ENCODE measurements at regions not wholly inside any gene's neighbourhood (a gene's known extent, or its start where the extent isn't known, plus 50 kb on each side); places are given as distances from the start of the nearest gene placed in this dataset.

- DNase-seq (no peak), ATAC-seq (no peak)
- in situ Hi-C loops (cut with MboI; ENCODE audit: low sequenced_read_pairs in 4 of 4) (no loop called here), intact Hi-C loops (cut with DNase I; ENCODE audit: low total_unique reads) (no loop called here)
- H3K36me3 ChIP-seq = no peaks in the 10 kb centered on the region
- no peaks in the 10 kb centered on the region for H3K9me3 ChIP-seq
- no peak for TF ChIP-seq POLR2A (IDR thresholded peaks at IDR 0.05)
- no peak for TF ChIP-seq CTCF (IDR thresholded peaks at IDR 0.05 in 4 of 5, conservative IDR thresholded peaks at IDR 0.05 in 1 of 5)
- H3K4me3 ChIP-seq = no peak overlapping the region
- no peak overlapping the region for H3K27ac ChIP-seq
- no peaks in the 10 kb centered on the region for H3K4me1 ChIP-seq
- H3K27me3 ChIP-seq = no peaks in the 10 kb centered on the region
These were observed 102.5 kb upstream of the ZNF536 start for GRCh38 chr19:30269638-30270037.

- Histone ChIP-seq H3K4me3 (no peak overlapping the region), H3K27ac (no peak overlapping the region), H3K27me3 (no peaks in the 10 kb centered on the region), H3K4me1 (no peaks in the 10 kb centered on the region), H3K9me3 (no peaks in the 10 kb centered on the region), H3K36me3 (no peaks in the 10 kb centered on the region)
- ATAC-seq = no peak
- TF ChIP-seq POLR2A (IDR thresholded peaks at IDR 0.05) (no peak), CTCF (IDR thresholded peaks at IDR 0.05 in 4 of 5, conservative IDR thresholded peaks at IDR 0.05 in 1 of 5) (no peak)
- no peak for DNase-seq
- in situ Hi-C loops (cut with MboI; ENCODE audit: low sequenced_read_pairs in 4 of 4) = no loop called here
- intact Hi-C loops (cut with DNase I; ENCODE audit: low total_unique reads) = no loop called here
These were observed 100.4 kb upstream of the ZNF536 start for GRCh38 chr19:30271816-30272215.

GRCh38 chr19:30272554-30272953 is 99.6 kb upstream of the ZNF536 start:
- intact Hi-C loops (cut with DNase I; ENCODE audit: low total_unique reads) (no loop called here), in situ Hi-C loops (cut with MboI; ENCODE audit: low sequenced_read_pairs in 4 of 4) (no loop called here)
- DNase-seq (no peak), ATAC-seq (no peak)
- no peak overlapping the region for H3K27ac ChIP-seq
- no peaks in the 10 kb centered on the region for H3K27me3 ChIP-seq
- no peaks in the 10 kb centered on the region for H3K9me3 ChIP-seq
- H3K36me3 ChIP-seq = no peaks in the 10 kb centered on the region
- TF ChIP-seq CTCF (IDR thresholded peaks at IDR 0.05 in 4 of 5, conservative IDR thresholded peaks at IDR 0.05 in 1 of 5) = no peak
- no peak for TF ChIP-seq POLR2A (IDR thresholded peaks at IDR 0.05)
- no peak overlapping the region for H3K4me3 ChIP-seq
- H3K4me1 ChIP-seq = no peaks in the 10 kb centered on the region

- H3K27me3 ChIP-seq = no peaks in the 10 kb centered on the region
- no peak for TF ChIP-seq POLR2A (IDR thresholded peaks at IDR 0.05)
- no peak for TF ChIP-seq CTCF (IDR thresholded peaks at IDR 0.05 in 4 of 5, conservative IDR thresholded peaks at IDR 0.05 in 1 of 5)
- no peaks in the 10 kb centered on the region for H3K9me3 ChIP-seq
- no peak for ATAC-seq
- no peak overlapping the region for H3K4me3 ChIP-seq
- intact Hi-C loops (cut with DNase I; ENCODE audit: low total_unique reads) (no loop called here), in situ Hi-C loops (cut with MboI; ENCODE audit: low sequenced_read_pairs in 4 of 4) (no loop called here)
- no peaks in the 10 kb centered on the region for H3K4me1 ChIP-seq
- DNase-seq = no peak
- no peaks in the 10 kb centered on the region for H3K36me3 ChIP-seq
- H3K27ac ChIP-seq = no peak overlapping the region
These were observed 99.0 kb upstream of the ZNF536 start for GRCh38 chr19:30273184-30273583.

- Histone ChIP-seq H3K36me3 (no peaks in the 10 kb centered on the region), H3K27me3 (no peaks in the 10 kb centered on the region), H3K4me1 (no peaks in the 10 kb centered on the region), H3K9me3 (no peaks in the 10 kb centered on the region), H3K4me3 (no peak overlapping the region), H3K27ac (no peak overlapping the region)
- in situ Hi-C loops (cut with MboI; ENCODE audit: low sequenced_read_pairs in 4 of 4) (no loop called here), intact Hi-C loops (cut with DNase I; ENCODE audit: low total_unique reads) (no loop called here)
- DNase-seq (no peak), ATAC-seq (no peak)
- TF ChIP-seq CTCF (IDR thresholded peaks at IDR 0.05 in 4 of 5, conservative IDR thresholded peaks at IDR 0.05 in 1 of 5) (no peak), POLR2A (IDR thresholded peaks at IDR 0.05) (no peak)
These were observed 97.2 kb upstream of the ZNF536 start for GRCh38 chr19:30274987-30275386.

Data from gastrocnemius medialis (tissue), 4 donors.